HL-60 (cell line): ENCODE measurements at regions not wholly inside any gene's neighbourhood (a gene's known extent, or its start where the extent isn't known, plus 50 kb on each side); places are given as distances from the start of the nearest gene placed in this dataset.

ENCODE experiments used
- DNase-seq, 2 experiments: peaks; one replicate each; pipeline ENCODE4 v3.0.0-alpha.2; 2010 to 2020; ENCODE audit warnings: low read depth in 1 of 2, low spot score in 1 of 2
- H3K27ac ChIP-seq: fragments of 250-450 bp; sonication (Bioruptor Pico); replicated peaks from 2 replicates; pipeline ENCODE4 v1.5.1; 2020; ENCODE audit warnings: mild to moderate bottlenecking, moderate library complexity
- H3K27me3 ChIP-seq: fragments of 250-450 bp; sonication (Bioruptor Pico); 2 replicates; pipeline ENCODE4 v1.5.1; 2021; ENCODE audit warnings: mild to moderate bottlenecking, moderate library complexity; ENCODE audit not compliant: insufficient read depth, poor library complexity, severe bottlenecking
- H3K4me3 ChIP-seq: replicated peaks from 2 replicates; pipeline ENCODE4 v1.5.1; 2011; ENCODE audit warnings: mild to moderate bottlenecking, control low read depth, low read length; ENCODE audit not compliant: insufficient read depth
- GABPA ChIP-seq: IDR thresholded peaks from 2 replicates; pipeline ENCODE4 v1.6.1; 2012; ENCODE audit warnings: low read depth
- POLR2AphosphoS5 ChIP-seq: IDR thresholded peaks from 2 replicates; pipeline ENCODE4 v1.6.1; 2012; ENCODE audit warnings: low read depth
- SPI1 ChIP-seq: IDR thresholded peaks from 2 replicates; pipeline ENCODE4 v1.6.1; 2012; ENCODE audit warnings: low read depth, mild to moderate bottlenecking, borderline replicate concordance
- TF ChIP-seq, protein P1 (sequence below): IDR thresholded peaks from 2 replicates; pipeline ENCODE4 v1.6.1; 2012; ENCODE audit warnings: low read depth; ENCODE audit not compliant: insufficient replicate concordance
- TF ChIP-seq, protein P2 (sequence below): IDR thresholded peaks from one replicate; pipeline ENCODE4 v1.5.1; 2011; ENCODE audit warnings: low read length, control low read depth, inconsistent platforms; ENCODE audit not compliant: insufficient read depth

DNA sequence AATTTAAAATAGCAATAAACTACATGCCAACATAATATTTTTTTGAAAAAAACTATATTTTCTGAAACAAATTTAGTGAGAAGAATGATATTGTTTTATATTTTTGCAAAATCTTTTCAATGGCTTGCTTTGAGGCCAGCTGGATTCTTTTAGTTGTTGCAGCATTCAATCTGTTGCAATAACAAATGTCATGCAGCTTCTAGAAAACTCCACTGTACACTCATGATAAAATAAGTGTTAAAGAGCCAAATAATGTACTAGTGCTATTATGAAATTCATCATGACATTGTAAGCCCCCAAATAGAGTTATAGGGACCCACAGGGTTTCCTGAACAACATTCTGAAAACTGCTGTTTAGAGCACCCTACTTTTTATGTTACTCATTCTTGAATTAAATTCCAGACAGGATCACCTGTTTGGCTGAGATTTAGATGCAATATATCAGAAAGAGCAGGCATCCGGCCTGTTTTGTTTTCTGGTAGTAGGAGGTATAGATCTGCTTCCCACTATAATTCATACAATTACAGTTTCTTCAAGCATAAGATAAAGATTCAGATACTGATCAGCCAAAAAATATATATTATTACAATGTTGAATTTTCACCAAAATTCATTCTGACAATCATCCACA, 703.0 kb upstream of the ZNF385D start:
- TF ChIP-seq GABPA (no peak), SPI1 (no peak), POLR2AphosphoS5 (no peak)
- TF ChIP-seq, protein P1, sequence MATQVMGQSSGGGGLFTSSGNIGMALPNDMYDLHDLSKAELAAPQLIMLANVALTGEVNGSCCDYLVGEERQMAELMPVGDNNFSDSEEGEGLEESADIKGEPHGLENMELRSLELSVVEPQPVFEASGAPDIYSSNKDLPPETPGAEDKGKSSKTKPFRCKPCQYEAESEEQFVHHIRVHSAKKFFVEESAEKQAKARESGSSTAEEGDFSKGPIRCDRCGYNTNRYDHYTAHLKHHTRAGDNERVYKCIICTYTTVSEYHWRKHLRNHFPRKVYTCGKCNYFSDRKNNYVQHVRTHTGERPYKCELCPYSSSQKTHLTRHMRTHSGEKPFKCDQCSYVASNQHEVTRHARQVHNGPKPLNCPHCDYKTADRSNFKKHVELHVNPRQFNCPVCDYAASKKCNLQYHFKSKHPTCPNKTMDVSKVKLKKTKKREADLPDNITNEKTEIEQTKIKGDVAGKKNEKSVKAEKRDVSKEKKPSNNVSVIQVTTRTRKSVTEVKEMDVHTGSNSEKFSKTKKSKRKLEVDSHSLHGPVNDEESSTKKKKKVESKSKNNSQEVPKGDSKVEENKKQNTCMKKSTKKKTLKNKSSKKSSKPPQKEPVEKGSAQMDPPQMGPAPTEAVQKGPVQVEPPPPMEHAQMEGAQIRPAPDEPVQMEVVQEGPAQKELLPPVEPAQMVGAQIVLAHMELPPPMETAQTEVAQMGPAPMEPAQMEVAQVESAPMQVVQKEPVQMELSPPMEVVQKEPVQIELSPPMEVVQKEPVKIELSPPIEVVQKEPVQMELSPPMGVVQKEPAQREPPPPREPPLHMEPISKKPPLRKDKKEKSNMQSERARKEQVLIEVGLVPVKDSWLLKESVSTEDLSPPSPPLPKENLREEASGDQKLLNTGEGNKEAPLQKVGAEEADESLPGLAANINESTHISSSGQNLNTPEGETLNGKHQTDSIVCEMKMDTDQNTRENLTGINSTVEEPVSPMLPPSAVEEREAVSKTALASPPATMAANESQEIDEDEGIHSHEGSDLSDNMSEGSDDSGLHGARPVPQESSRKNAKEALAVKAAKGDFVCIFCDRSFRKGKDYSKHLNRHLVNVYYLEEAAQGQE: no peak
- TF ChIP-seq, protein P2, sequence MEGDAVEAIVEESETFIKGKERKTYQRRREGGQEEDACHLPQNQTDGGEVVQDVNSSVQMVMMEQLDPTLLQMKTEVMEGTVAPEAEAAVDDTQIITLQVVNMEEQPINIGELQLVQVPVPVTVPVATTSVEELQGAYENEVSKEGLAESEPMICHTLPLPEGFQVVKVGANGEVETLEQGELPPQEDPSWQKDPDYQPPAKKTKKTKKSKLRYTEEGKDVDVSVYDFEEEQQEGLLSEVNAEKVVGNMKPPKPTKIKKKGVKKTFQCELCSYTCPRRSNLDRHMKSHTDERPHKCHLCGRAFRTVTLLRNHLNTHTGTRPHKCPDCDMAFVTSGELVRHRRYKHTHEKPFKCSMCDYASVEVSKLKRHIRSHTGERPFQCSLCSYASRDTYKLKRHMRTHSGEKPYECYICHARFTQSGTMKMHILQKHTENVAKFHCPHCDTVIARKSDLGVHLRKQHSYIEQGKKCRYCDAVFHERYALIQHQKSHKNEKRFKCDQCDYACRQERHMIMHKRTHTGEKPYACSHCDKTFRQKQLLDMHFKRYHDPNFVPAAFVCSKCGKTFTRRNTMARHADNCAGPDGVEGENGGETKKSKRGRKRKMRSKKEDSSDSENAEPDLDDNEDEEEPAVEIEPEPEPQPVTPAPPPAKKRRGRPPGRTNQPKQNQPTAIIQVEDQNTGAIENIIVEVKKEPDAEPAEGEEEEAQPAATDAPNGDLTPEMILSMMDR: no peak
- DNase-seq: no peak
- Histone ChIP-seq H3K27me3 (no peaks in the 10 kb centered on the region), H3K27ac (no peak overlapping the region), H3K4me3 (no peak overlapping the region)

DNA sequence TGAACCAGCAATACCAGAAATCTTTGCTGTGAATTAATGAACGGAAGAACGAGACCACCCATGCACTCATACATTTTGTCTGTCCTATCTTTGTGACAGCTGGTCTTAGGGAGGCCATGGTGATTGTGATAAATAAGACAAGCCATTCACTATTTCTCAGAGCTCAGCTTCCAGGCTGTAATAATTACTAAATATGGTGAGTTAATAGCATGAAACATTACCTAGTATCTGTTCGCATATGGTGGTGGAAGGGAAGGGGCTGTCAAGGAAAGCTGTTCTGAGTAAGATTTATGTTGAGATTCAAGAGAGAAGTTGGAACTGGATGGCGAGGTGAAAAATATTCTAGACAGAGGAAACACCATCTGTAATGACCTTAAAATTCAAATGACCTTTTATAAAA, 719.0 kb upstream of the ZNF385D start:
- TF ChIP-seq GABPA: no peak
- TF ChIP-seq, protein P1: no peak
- TF ChIP-seq SPI1: no peak
- no peak for TF ChIP-seq POLR2AphosphoS5
- TF ChIP-seq, protein P2: no peak
- DNase-seq: no peak
- Histone ChIP-seq H3K4me3 (no peak overlapping the region), H3K27me3 (no peaks in the 10 kb centered on the region), H3K27ac (no peak overlapping the region)

DNA sequence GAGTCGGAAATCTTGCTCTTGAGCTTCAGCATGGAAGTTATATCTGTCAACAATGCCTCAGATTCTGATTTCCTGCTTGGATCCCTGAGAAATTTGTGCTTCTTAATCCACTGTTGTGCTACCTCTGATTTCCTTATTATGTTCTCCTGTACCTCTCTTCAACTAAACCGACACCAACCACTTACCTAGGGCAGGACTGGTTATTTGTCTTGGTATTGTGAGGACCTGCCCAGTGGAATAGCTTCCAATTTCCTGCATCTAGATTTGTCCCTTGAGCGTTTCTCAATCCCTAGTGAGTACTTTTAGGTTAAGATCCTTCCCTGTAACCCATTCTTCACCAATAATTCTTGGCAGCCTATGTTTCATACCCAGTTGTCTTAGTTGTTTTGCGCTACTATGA, 720.5 kb upstream of the ZNF385D start:
- Histone ChIP-seq H3K27ac (no peak overlapping the region), H3K4me3 (no peak overlapping the region), H3K27me3 (no peaks in the 10 kb centered on the region)
- no peak for DNase-seq
- no peak for TF ChIP-seq GABPA
- TF ChIP-seq POLR2AphosphoS5: no peak
- TF ChIP-seq, protein P1: no peak
- TF ChIP-seq, protein P2: no peak
- TF ChIP-seq SPI1: no peak
